OCI-M1 (cell line): ENCODE measurements at regions not wholly inside any gene's neighbourhood (a gene's known extent, or its start where the extent isn't known, plus 50 kb on each side); places are given as distances from the start of the nearest gene placed in this dataset.

ENCODE experiments used
- DNase-seq: peaks from one replicate; lab custom pipeline; 2025; lab: John Stamatoyannopoulos, UW

DNA sequence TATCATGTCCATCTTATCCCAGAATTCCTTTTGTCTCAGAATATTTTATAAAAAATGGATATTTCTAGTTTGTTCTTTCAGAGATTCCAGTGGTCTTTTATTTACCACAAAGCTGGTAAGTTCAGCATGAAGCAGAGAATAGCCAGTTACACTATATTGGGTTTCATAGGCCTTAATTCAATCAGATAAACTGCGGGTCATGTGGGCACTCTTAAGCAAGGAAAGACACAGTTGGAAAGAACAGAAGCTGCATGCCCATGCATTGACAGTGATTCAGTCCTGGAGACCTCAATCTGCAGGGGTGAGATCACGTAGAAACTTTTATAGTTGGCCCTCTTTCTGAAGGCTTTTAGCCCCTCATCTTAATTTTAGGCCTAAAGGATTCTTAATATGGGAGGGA lies 281.3 kb upstream of the IGFBP3 start:
- no peak for DNase-seq

DNA sequence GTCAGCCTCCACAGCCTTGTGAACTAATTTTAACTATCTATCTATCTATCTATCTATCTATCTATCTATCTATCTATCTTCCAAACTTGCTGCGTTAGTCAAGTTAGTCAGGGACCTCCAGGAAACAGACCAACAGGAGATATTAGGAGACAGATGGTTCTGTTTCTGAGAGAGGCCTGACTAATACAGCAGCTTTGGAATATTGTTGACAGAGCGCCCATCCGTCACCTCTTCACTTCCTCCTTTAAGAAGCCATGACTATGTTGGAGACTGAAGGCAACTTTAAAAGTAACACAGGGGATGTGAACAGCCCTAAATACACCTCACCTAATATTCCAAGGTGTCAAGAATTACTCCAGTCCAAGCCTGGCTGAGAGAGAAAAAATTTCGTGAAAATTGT lies 280.9 kb upstream of the IGFBP3 start:
- no peak for DNase-seq

DNA sequence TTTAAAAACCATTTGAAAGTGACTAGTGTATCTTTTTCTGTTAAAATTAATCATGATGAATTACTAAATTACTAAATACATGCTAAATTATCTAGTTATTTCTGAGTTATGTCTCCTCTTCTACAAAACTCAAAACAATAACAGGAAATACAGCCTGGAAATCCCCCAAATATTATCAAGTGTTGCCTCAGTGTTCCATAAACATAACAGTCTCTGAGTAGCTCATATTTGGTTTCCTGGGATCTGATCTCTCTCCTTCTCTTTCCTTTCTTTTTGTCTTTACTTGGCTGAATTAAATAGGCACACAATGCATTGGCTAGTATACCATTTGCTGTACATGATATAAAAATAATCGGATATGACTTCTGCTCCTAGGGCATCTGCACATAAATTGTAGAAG lies 277.6 kb upstream of the IGFBP3 start:
- no peak for DNase-seq

DNA sequence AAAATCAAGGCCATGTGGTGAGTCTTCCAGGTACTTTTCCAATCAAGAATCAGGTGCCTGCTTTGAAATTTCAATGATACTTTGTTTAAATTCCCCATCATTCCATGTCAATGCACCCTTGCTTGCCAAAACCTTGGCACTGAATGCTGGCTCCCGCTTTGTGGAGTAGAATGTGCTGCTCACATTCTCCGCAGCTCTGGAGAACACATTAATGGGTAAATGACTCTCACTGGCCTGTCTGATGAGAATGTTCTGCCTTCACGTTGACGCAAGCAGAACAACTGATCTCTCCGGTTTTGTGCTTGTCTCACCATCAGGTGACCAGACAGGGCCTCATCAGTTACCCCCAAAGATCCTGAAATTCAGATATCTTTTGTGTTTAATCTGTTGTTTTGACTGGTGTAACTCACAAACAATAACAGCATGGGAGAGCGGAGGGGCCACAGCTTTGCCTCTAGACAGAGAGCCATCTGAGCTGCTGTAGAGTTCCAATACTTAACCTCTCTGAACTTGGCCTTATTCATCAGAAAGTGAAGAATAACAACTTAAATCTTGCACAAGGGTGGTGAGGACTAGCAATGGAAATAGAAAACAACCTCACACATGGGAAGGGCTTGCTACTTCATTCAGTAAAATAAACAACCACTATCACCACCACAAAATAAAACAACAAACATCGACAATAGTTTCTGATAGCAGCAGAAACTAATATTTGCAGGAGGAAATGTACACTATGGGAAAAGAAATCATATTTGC lies 276.9 kb upstream of the IGFBP3 start:
- DNase-seq, result no peak

DNA sequence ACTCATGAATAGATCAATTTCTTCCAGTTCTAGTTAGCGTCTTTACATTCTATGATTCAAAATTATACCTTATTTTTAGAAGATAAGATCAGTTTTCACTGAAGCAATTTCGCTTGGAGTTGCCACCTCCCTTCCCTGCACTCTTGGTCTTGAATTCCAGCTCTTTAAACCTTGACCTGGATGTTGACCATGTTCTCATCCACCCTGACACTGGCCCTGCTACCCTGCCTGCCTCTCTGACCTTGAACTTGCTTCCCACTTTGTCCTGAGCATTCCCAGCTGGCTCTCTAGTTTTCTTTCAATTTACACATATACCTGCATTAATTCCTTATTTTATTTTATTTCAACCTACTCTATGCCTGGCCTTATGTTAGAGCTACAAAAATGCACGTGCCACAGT lies 274.9 kb upstream of the IGFBP3 start:
- no peak for DNase-seq

DNA sequence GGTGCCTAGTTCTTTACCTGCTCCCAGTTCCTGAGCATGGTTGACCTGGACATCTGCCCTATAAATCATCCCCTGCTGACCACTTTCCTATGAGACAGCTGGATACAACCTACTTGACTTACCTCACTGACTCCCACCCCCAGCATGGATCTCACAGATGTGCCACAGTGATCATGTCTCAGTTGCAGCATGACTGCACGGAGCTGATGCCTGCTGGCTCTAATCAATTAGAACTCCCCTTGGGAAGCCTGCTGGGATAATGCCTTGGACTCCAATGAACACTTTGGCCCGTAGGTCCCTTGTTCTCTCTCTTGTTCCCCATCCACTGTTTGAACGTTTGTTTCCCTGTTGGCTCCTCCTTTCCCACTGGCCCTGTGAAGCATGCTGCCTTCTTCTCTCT lies 271.2 kb upstream of the IGFBP3 start:
- no peak for DNase-seq

DNA sequence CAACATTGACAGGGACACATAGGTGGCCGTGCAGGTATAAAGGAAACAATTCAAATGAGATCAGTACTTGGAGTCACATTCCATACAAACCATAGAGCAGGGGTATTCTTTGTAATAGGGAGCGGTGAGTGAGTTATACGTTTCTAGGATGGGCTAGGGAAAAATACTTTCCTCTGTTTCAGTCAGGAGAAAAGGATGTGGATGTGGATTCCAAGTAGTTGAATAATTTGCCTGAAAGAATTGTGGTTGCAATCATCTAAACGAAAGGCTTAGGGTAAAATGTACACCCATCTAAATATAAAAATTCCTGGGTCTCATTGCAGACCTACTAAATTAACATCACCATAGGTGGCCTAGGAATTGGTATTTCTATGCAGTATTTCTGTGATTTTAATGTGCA lies 270.7 kb upstream of the IGFBP3 start:
- DNase-seq, result no peak

DNA sequence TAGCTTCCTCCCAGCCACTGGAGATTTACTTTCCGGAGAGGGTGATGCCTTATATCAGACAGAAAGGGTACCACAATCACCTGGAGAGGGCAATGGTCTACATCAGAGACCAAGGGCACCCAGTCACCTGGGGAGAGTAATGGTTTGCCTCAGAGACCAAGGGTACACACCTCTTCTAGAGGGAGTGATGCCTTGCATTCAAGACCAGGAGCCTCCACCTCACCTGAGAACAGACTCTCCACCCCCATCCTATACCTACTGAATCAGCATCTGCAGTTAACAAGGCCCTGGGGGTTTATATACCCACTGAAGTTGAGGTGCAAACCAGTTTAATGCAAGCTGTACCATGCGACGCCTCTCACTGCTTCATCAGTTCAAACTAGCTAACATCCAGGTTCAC lies 270.2 kb upstream of the IGFBP3 start:
- DNase-seq, result no peak

DNA sequence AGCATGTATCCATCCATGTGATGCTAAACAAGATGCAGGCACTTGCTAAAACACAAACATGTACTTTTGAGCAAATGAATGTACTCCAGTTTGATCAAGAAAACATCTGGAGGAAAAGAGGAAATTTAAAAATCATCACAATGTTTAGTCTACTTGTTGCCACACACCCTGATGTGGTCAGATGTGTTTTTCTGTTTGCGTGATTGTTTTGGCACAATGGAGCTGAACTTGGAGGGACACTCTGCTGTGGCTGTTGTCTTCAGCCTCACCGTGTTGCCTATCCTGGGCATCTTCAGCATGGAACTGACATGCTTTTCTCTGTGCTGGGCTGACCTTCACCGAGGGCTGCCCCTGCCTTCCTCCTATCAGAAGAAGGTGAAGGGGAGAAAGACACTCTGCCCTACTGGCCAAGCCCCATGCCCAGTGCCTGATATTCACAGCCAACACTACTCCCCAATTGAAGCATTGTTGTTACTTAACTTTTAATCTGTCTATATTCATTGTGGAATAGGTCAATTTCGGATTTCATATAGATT lies 268.3 kb upstream of the IGFBP3 start:
- DNase-seq, result no peak

DNA sequence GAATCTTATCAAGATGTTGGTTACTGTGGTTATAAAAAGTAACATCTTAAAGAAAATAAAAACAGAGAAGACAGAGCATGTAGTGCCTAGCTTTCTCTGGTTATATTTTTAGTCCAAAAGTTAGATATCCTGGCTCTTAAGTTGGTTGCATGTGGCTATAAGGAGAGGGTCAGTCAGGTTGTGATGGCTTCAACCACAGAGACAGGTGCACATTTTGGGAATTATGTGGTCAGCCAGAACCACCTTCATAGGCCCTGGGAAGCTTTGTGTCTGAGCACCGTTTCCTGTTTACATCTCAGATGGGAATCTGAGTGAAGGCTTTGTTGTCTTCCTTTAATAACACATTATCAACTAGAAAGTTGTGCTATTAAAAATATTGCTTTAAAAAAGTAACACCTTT lies 265.1 kb upstream of the IGFBP3 start:
- DNase-seq, result no peak

DNA sequence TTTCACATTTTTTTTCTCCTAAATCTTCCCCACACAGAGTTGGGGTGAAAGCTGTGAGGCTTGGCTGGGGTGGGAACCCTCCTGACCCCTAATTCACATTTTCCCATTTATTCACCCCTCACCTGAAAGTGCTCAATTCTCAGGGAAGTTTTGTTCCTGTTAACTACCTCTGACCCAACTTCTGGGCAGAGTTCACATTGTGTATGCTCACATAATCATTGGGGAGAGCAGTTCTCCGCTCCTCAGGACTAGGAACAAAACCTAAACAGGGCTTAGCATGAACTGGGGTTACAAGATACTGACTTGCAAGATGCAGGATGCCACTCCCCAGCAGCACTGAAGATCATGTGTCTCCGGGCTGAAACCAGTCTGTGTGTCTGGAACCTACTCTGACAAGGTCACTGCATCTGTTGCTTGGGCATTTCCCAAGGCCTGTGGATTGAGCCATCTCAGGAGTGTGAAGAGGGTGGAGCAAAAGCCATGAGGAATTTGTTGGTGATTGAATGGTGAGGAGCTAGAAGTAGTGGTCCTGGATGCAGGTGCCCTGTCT lies 258.1 kb upstream of the IGFBP3 start:
- no peak for DNase-seq

DNA sequence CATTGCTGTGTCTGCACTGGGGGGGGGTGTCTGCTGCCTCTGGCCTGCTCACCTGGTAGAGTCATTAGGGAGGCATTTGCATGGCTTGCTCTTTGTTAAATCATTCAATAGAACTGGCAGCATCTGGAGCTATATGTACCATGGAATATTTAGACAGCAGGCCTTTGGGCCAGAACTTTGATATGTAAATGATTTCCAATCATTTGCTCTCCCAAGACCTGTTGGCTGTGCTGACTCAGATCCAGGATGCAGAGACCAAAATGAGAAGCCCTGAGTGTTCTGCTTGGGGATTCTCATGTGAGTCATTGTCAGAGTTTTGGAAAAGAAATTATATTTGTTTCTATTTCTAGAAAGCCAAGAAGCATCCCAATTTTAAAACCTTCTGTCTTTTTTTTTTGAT lies 257.6 kb upstream of the IGFBP3 start:
- no peak for DNase-seq

DNA sequence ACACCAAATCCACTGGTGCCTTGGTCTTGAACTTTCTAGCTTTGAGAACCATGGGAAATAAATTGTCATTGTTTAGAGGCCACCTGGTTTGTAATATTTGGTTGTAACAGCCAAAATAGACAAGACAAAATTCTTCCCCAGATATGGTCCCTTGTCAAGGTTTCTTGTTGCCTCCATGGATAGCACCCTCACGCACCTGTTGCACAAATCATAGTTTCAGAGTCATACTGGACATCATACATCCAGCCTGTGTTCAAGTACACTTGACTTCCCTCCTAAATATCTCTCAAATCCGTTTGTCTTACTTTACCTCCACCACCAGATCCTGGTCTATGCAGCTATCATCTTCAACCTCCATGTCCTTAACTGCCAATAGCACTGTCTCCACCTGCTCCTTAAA lies 256.7 kb upstream of the IGFBP3 start:
- DNase-seq, result no peak

DNA sequence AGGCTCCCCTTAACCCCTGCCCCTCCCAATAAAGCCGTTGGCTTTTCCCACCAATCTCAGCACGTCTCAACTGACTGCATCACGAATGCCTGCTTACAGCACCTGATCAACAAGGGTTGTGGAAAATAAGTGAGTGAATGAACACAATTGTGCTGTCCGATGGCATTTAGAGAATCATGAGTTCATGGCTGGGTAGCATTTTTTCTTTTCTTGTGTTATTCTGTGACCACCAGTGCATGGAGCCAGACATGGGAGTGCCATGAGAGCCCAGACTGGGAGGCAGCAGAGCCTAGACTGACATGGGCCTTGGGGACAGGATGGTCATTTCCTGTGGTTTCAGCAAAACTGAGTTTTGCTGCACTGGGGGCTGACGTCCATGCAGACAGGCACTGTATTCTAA lies 254.1 kb upstream of the IGFBP3 start:
- DNase-seq, result no peak

DNA sequence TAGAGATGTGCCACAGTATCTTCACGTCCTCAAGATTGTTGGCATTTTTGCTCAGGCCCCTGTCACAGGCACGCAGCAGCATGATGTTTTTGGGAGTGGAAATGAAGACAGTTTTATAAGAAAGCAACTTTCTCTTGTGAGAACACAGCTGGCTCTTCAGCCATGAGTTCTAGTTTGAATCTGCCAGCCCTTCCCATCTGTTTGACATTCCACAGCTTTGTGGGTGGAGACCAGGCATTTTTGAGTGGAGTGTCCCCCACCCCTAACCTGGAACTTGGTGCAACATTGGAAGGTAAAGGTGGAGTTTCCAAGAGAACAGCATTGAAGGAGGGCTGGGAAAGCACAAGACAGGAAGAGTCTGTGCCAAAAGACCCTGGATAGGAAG lies 253.1 kb upstream of the IGFBP3 start:
- DNase-seq, result no peak

DNA sequence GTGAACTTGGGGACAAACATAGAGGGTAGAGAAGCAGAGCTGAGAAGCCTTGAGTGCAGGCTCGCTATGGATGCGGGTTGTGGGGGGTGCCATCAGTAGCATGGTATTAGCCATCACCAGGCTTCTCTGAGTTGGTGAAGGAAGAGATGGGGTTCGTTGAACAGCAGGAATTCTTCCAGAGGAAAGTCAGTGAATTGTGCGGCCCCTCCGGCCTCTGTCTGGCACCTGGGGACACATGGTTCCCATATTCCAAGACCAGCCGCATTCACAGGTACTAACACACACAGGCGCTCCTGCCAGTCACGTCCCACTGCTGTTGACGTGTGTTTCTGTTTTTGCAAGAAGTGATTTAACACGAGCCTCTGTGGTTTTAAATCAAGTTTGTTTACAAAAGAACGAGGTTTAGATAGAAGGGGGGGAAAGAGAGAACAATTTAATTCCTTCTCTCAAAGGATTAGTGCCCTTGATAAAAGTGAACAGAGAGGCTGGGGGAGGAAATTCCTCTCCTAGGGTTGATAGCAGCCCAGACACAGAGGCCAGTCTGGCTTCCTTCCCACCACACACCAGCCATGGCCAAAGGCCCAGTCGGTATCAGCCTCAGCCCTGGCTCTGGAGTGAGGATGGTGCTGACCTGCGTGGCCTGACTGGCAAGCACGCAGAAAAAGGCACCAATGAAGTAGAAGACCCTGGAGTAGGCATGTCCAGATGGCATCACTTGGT lies 252.6 kb upstream of the IGFBP3 start:
- no peak for DNase-seq

DNA sequence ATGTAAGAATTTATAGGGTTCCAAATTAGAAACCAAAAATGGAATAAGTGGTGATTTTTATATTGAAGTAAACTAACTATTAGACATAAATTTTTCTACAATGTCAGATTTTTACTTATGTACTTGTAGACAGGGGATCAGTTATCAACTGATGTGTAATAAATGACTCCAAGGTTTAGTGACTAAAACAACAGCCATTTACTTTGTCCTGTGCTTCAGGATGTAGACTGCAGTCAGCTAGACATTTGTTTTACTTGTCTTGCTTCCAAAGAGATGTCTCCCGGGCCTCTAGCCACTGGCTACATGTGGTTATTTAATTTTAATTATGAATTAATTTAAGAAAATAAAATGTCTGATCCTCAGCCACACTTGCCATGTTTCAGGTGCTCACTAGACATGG lies 249.7 kb upstream of the IGFBP3 start:
- DNase-seq, result no peak

DNA sequence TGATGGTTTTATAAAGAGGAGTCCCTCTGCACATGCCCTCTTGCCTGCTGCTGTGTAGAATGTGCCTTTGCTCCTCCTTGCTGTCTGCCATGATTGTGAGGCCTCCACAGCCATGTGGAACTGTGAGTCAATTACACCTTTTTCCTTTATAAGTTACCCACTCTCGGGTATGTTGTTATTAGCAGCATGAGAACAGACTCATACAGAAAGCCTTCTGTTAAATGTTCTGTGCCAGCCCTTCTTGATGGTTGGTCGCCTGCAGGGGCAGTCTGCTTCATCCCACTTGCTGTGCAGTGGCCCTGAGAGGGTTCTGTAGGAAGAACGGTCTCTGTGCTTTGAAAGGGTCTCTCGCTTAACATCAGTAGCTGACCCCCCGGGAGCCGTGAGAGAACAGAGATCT lies 248.9 kb upstream of the IGFBP3 start:
- no peak for DNase-seq

DNA sequence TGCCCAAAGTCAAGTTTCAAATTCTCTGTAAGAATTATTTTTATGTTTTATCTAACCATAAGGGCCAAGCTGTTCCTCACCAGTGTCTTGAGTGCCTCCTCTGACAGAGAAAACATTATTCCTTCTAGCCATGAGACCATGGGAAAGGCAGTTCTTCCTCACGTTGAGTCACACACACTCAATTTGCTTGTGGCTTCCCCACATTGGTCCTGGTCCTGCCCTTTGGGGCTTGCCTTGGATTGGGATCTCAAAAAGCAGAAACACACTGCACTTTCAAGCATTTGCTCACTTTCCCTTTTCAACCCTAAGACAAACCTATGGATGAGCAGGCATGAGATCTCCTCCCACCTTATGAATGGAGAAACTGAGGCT lies 248.3 kb upstream of the IGFBP3 start:
- no peak for DNase-seq

DNA sequence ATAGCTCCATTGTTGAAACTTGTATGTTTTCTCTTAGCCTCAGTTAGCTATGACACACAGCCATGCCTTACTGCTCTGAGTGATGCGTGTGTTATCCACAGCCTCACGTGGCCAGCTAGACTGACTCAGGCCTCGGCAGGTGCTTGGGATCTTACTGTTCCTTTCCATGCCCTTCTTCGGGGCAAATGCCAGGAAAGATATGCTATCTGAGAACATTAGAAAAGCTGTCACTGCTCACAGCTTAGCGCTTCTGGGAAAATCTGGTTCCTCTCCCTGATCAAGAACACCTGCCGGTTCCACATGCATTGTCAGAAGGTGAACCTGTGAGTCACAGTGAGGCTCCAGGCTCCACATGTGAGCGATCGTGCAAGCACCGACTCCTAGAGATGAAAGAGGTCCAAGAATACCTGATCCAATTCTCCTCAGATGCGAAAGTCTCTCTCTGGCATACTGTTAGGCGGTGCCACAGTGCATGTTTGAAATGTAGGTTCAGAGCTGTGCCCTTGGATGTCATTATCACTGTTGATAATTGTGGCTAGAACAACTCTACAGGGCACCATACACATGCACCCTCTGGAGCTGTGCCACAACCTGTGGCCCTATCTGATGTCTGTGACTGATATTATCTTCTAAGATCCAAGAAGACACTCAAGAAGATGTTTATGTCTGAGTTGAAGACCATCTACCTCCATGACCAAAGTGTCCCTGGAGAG lies 247.8 kb upstream of the IGFBP3 start:
- no peak for DNase-seq

DNA sequence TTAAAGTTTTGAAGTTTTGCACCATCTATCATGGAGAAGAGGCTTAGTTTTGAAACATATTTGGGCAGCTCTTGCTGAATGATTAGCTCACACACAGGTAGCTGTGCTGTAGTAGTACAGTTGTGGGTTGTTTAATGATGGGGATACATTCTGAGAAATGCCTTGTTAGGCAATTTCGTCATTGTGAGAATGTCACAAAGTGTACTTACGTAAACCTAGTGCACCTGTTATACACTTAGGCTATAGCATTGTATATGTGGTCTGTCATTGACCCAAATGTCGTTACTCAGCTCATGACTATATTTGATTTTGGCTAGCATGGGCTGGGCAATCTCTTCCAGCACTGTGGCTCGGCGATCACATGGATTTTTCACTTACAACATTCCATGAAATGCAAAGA lies 247.2 kb upstream of the IGFBP3 start:
- no peak for DNase-seq

DNA sequence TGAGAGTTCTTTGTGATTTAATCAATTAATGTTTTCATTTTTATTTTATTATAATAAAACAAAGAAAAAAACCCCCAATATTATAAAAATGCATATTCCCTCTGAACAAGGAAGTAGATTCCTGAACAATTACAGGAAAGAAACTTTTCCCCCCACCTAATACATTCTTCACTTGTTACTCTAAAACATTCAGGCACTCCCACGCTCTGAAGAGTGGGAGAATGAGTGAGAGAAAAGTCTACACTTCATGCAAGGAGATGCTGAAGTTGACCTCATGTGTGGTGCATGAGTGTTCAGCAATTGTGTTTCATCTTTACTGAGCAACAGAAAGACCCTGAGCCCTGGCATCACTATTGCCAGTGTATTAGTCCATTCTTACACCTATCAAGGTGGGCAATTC lies 244.2 kb upstream of the IGFBP3 start:
- no peak for DNase-seq

DNA sequence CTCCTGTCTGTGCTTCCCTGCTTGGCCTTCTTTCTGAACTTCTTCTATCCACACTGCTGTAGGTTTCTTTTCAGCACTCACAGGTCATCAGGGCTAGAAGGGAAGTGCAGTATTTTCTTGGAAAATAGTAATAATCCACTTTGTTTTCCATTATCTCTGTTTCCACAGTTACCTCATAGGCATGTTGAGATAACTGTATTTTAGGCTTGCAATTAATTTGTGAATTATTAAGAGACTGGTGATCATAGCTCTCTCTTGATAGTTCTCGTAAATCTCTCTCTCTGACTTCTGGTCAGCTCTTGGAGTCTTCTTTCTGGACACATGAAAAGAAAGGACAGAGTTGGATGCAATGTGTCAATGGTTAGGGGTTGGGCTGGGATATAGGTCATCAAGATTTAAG lies 243.6 kb upstream of the IGFBP3 start:
- no peak for DNase-seq
